Inflammatory macrophage treated with lipopolysaccharide for 1 hour (primary cell): ENCODE measurements at regions not wholly inside any gene's neighbourhood (a gene's known extent, or its start where the extent isn't known, plus 50 kb on each side); places are given as distances from the start of the nearest gene placed in this dataset.
"Not testable (repeated sequence)": the region's sequence is repeated elsewhere in the genome, so short reads cannot be mapped to it uniquely, and the experiment has no call there.

Experiments
- DNase-seq, 2 donors: peaks; one replicate each; pipeline ENCODE4 v3.0.0-alpha.2; 2020 to 2022

GRCh38 chr15:69685512-69686452 lies 233.2 kb downstream of the RPLP1 start:
- DNase-seq = peak in 1 of 2 donors; percentile 8

DNA sequence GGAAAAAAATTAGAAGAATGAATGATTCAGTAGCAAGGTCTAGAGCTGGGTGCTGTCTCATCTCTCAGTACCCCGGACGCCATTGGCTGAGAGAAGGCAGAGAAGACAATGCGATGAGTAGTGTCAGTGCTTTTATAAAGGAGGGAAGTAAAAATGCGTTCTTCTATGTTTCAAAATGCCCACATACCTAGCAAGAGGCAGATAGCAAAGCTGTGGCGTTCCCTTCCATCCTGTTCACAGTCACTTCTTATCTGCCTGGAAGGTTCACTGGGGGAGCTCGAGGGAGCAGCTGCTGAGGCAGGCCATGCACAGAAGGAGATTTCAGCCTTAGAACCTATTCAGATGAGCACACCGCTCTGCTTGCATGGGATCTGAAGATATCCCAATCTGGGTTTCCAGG lies 234.0 kb downstream of the RPLP1 start:
- no peak for DNase-seq

DNA sequence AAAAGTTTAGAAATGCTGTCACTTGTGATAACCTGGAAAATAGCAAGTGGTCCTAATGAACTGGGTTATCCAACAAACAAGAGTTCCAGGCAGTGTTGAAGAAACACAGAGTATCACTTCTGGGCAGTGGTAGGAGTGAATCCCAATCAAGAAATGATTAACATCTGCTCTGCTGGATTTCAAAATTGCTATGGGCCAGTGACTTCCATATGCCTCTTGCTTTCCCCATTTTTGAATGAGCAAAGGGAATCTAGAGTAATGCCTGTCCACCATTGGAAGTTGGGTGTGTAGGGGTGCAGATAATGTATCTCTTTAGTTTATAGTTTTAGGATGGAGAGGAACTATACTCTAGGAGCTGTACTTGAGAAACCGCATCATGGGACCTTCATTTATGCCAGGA lies 236.5 kb downstream of the RPLP1 start:
- no peak for DNase-seq

GRCh38 chr15:69691307-69692015 lies 238.8 kb downstream of the RPLP1 start:
- peak; percentile 22 to 27 for DNase-seq

GRCh38 chr15:69692342-69692741 lies 239.7 kb downstream of the RPLP1 start:
- no peak for DNase-seq

GRCh38 chr15:69693059-69693458 lies 240.4 kb downstream of the RPLP1 start:
- peak in 1 of 2 donors; percentile 17 for DNase-seq

GRCh38 chr15:69696946-69697345 lies 244.3 kb downstream of the RPLP1 start:
- no peak for DNase-seq

DNA sequence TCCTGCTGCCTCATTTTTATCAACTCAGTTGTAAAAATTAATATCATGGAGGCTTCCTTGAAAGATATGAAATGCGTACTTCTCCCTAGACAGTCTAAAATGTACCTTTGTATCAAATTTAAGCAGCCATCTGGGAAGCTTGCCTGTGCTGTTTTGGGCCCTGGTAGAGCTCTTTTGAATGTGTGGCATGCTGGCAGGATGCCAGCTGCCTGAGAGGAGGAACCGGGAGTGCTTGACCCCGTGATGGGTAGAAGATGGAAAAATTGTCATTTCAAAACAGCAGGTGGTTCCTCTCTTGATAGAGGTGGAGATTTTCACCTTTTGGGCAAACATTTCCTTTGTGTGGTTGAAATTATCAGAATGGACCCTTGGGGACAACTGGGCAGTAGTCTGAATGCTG lies 245.3 kb downstream of the RPLP1 start:
- peak in 1 of 2 donors; percentile 45 for DNase-seq

DNA sequence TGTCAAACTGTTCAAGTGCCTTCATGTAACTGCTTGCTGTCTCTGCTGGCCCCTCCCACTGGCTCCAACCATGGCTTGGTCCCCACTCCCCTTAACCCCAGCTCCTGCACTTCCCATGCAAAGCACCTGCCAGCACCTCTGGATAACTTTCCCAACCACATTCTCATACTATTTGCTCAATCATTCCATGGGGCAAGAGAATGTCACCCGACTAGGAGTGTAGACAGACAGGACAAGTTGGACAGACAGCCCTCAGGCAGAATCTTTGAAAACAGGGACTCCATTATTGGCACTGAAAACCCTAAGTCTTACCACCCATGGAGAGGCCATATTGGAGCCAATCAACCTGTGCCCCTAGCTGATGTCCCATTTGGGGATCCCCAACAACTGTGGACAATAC lies 246.5 kb downstream of the RPLP1 start:
- DNase-seq = no peak

GRCh38 chr15:69700380-69700779 lies 247.8 kb downstream of the RPLP1 start:
- DNase-seq = no peak

DNA sequence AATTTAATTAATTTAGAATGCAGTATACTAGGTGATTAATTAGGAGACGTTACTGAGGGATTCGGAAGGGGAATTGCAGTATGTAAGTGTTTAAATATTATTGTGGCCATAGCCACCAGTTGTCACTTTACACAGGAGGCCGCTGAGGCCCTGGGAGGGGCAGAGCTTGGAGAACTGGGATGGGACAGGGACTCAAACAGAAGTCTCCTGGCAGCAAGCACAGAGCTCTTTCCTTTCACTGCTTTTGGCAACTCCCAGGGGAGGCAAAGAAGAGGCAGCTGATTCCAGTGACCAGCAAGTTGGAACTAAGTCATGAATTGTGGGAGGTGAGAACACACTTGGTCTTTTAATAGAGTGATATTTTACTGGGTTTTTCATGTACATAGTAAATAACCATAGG lies 248.6 kb downstream of the RPLP1 start:
- DNase-seq = no peak

- DNase-seq = no peak
These were observed 251.0 kb downstream of the RPLP1 start for GRCh38 chr15:69703532-69704187.

DNA sequence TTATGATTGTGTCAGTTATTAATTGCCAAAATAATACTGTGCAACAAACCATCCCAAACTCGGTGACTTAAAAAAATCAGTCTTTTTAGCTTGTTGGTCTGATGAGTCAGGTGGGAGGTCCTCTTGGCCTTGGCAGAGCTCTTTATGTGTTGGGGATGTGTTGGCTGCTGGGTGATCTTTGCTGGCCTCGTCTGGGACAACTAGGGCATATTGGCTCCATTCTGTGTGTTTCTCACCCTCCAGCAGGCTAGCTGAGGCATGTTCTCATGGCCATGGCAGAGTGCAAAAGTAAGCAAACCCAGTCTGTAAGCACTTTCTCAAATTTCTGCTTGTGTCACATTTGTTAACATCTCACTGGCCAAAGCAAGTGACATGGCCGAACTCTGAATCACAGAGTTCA lies 251.6 kb downstream of the RPLP1 start:
- no peak for DNase-seq

GRCh38 chr15:69704700-69705099 lies 252.1 kb downstream of the RPLP1 start:
- no peak for DNase-seq

- DNase-seq = peak in 1 of 2 donors; percentile 78
These were observed 253.9 kb downstream of the RPLP1 start for GRCh38 chr15:69706353-69707097.

DNA sequence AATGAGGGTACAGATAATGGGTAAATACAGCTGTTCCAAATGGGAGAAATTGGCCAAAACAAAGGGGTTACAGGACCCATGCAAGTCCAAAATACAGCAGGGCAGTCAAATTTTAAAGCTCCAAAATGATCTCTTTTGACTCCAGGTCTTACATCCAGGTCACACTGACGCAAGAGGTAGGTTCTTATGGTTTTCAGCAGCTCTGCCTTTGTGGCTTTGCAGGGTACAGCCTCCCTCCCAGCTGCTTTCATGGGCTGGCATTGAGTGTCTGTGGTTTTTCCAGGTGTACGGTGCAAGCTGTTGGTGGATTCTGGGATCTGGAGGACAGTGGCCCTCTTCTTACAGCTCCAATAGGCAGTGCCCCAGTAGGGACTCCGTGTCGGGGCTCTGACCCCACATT lies 254.6 kb downstream of the RPLP1 start:
- DNase-seq = not testable (repeated sequence)

DNA sequence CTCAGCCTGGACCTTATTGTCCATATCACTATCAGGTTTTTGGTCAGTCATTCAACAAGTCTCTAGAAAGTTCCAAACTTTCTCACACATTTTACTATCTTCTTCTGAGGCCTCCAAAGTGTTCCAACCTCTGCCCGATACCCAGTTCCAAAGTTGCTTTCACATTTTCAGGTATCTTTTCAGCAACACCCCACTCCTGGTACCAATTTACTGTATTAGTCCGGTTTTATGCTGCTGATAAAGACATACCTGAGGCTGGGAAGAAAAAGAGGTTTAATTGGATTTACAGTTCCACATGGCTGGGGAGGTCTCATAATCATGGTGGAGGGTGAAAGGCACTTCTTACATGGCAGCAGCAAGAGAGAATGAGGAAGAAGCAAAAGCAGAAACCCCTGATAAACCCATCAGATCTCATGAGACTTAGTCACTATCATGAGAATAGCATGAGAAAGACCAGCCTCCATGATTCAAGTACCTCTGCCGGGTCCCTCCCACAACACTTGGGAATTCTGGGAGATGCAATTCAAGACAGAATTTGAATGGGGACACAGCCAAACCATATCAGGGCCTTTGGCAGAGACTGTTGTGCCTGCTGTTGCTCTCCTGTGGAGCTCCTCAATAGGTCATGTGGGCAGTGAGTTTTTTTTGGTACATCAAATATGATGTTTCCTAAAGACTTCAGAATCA lies 256.0 kb downstream of the RPLP1 start:
- peak in 1 of 2 donors; percentile 76 for DNase-seq

DNA sequence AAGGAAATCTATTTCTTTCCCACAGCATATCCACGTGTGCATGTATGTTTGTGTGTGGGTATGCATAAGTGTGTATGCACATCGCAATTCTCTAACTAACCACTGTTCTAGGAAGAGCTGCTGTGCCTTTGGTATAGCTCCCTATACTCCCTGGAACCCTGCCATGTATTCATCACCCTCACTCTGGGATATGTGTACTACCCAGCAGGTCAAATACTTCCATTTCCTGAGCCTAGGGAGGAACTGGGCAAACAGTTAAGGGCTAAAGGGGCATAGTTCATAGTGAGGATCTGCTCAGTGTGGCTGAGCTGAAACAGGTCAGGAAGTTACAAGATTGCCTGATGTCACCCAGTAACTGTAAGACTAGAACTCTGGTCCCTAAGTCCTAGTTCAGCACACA lies 260.4 kb downstream of the RPLP1 start:
- DNase-seq = no peak

- DNase-seq = no peak
These were observed 261.3 kb downstream of the RPLP1 start for GRCh38 chr15:69713726-69714559.

DNA sequence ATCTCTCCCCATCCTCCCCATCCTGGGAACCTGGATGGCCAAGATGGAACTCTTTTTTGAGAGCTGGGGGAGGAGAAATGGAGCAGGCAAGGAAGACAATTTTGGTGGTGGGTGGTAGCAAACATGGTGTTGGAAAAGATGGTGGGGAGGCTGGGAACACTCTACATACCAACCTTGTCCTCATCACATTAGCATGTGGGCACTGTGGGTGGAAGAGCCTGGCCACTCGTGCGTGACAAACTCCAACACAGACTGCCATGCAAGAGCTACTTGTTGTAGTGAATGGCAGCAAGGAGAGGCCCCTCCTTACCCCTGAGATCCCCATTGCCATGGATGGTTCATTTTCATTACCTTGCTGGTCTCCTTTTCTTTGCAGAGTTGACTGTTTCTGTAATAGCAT lies 262.6 kb downstream of the RPLP1 start:
- no peak for DNase-seq

DNA sequence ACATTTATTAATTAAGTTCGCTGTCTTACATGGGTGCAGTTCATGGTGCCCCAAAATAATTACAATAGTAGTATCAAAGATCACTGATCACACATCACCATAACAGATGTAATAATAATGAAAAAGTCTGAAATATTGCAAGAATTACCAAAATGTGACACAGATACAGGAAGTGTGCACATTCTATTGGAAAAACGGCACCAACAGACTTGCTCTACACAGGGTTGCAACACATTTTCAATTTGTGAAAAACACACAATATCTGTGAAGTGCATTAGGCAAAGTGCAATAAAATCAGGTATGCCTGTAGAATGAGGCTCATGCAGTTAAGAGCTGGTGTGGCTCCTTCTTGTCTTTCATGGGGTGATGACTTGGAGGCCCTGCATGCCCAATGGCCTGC lies 265.8 kb downstream of the RPLP1 start:
- DNase-seq = peak; percentile 60 to 69
